Trophoblast cell (in vitro differentiated cells and primary cell): ENCODE measurements at regions not wholly inside any gene's neighbourhood (a gene's known extent, or its start where the extent isn't known, plus 50 kb on each side); places are given as distances from the start of the nearest gene placed in this dataset.

Experiments used
- DNase-seq, 2 donors: peaks; one replicate each; pipeline ENCODE4 v3.0.0-alpha.2; 2016
- H2AFZ ChIP-seq: 2 replicates; pipeline ENCODE4 v1.6.1; 2013; ENCODE audit warnings: low read length, moderate library complexity, mild to moderate bottlenecking; ENCODE audit not compliant: insufficient read depth, poor library complexity
- H2AK5ac ChIP-seq: 2 replicates; pipeline ENCODE4 v1.6.1; 2013; ENCODE audit warnings: mild to moderate bottlenecking, low read length
- H2BK120ac ChIP-seq: 2 replicates; pipeline ENCODE4 v1.6.1; 2013; ENCODE audit warnings: low read length, mild to moderate bottlenecking, moderate library complexity; ENCODE audit not compliant: insufficient read depth, poor library complexity
- H2BK12ac ChIP-seq: 2 replicates; pipeline ENCODE4 v1.6.1; 2013; ENCODE audit warnings: mild to moderate bottlenecking, low read length, moderate library complexity
- H2BK5ac ChIP-seq: 2 replicates; pipeline ENCODE4 v1.6.1; 2013; ENCODE audit warnings: low read length, low read depth, moderate library complexity, mild to moderate bottlenecking; ENCODE audit not compliant: poor library complexity
- H3K14ac ChIP-seq: 2 replicates; pipeline ENCODE4 v1.6.1; 2013; ENCODE audit warnings: mild to moderate bottlenecking, low read length
- H3K18ac ChIP-seq: 2 replicates; pipeline ENCODE4 v1.6.1; 2013; ENCODE audit warnings: mild to moderate bottlenecking, low read length
- H3K23ac ChIP-seq: 2 replicates; pipeline ENCODE4 v1.6.1; 2013; ENCODE audit warnings: low read length
- H3K27ac ChIP-seq: 2 replicates; pipeline ENCODE4 v1.5.1; 2013; ENCODE audit warnings: low read depth, mild to moderate bottlenecking, inconsistent platforms, low read length, moderate library complexity
- H3K27me3 ChIP-seq: 2 replicates; pipeline ENCODE4 v1.6.1; 2013; ENCODE audit warnings: inconsistent platforms, mild to moderate bottlenecking, low read length, moderate library complexity; ENCODE audit not compliant: insufficient read depth
- H3K36me3 ChIP-seq, 2 experiments: 1 replicate in 1 of 2; 2 replicates in 1 of 2; pipeline ENCODE4 v1.6.1; 2013; ENCODE audit warnings: low read length in 2 of 2, mild to moderate bottlenecking in 2 of 2, moderate library complexity in 1 of 2; ENCODE audit not compliant: insufficient read depth in 2 of 2, control insufficient read depth in 1 of 2
- H3K4ac ChIP-seq: 2 replicates; pipeline ENCODE4 v1.6.1; 2013; ENCODE audit warnings: low read depth, mild to moderate bottlenecking, low read length, moderate library complexity
- H3K4me1 ChIP-seq, 2 experiments: 1 replicate in 1 of 2; 2 replicates in 1 of 2; pipeline ENCODE4 v1.6.1; 2013; ENCODE audit warnings: low read length in 2 of 2, mild to moderate bottlenecking in 2 of 2, moderate library complexity in 1 of 2; ENCODE audit not compliant: insufficient read depth in 2 of 2, control insufficient read depth in 1 of 2
- H3K4me2 ChIP-seq: 2 replicates; pipeline ENCODE4 v1.6.1; 2013; ENCODE audit warnings: inconsistent platforms, mild to moderate bottlenecking, low read length, moderate library complexity
- H3K4me3 ChIP-seq: 2 replicates; pipeline ENCODE4 v1.5.1; 2013; ENCODE audit warnings: mild to moderate bottlenecking, low read depth, low read length, inconsistent platforms
- H3K79me1 ChIP-seq: one replicate; pipeline ENCODE4 v1.6.1; 2013; ENCODE audit warnings: low read length
- H3K79me2 ChIP-seq: 2 replicates; pipeline ENCODE4 v1.6.1; 2013; ENCODE audit warnings: low read length, mild to moderate bottlenecking; ENCODE audit not compliant: control insufficient read depth, insufficient read depth, poor library complexity
- H3K9ac ChIP-seq: 2 replicates; pipeline ENCODE4 v1.6.1; 2013; ENCODE audit warnings: mild to moderate bottlenecking, low read length
- H3K9me3 ChIP-seq: 2 replicates; pipeline ENCODE4 v1.6.1; 2013; ENCODE audit warnings: low read depth, mild to moderate bottlenecking, control low read depth, inconsistent platforms, low read length; ENCODE audit not compliant: insufficient read depth
- H4K12ac ChIP-seq: 2 replicates; pipeline ENCODE4 v1.6.1; 2013; ENCODE audit warnings: low read depth, mild to moderate bottlenecking, low read length, moderate library complexity
- H4K8ac ChIP-seq: 2 replicates; pipeline ENCODE4 v1.6.1; 2013; ENCODE audit warnings: low read depth, mild to moderate bottlenecking, low read length, moderate library complexity
- H4K91ac ChIP-seq: one replicate; pipeline ENCODE4 v1.6.1; 2013; ENCODE audit warnings: low read depth, mild to moderate bottlenecking, low read length, moderate library complexity
- WGBS: extraction: QIAGEN DNeasy Blood & Tissue Kit; methylation state at CpG from one replicate; pipeline ENCODE4 v1.1.7; 2013; ENCODE audit warnings: missing lambda C conversion rate; ENCODE audit not compliant: insufficient read length, insufficient coverage; ENCODE audit errors: extremely low coverage; 5-methylcytosine and 5-hydroxymethylcytosine counted together

DNA sequence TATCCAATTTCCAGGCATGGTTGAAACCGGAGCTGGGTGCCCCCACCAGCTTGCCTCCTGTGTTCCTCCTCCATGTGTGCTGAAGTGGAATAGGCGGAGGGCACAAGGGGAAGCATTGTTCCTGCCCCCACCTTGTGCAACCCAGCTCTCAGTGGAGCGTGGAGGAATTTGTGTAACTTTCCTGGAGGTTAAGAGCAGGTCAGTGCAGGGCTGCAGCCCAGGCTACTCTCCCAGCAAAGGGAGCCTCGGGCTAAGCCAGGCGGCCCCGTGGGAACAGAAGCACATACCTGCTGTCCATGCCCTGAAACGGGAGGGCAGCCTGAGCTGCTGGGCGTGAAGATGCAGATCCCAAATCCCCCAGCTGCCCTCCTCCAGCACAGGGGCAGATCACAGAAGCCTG is 158.8 kb upstream of the LHX1 start:
- no CpG with 5 or more reads among the region's 8 CpGs for WGBS
- H3K79me1 ChIP-seq, result no peaks in the 10 kb centered on the region
- H3K79me2 ChIP-seq, result no peaks in the 10 kb centered on the region
- no peak overlapping the region for H2AFZ ChIP-seq
- no peak overlapping the region for H3K23ac ChIP-seq
- H2BK12ac ChIP-seq, result no peak overlapping the region
- no peak overlapping the region for H3K27ac ChIP-seq
- H2BK120ac ChIP-seq, result no peak overlapping the region
- peaks cover 2% of the 10 kb centered on the region for H3K9me3 ChIP-seq
- no peak overlapping the region for H4K12ac ChIP-seq
- DNase-seq, result no peak
- H4K91ac ChIP-seq, result no peak overlapping the region
- H3K27me3 ChIP-seq, result no peaks in the 10 kb centered on the region
- H3K9ac ChIP-seq, result no peak overlapping the region
- H3K4me3 ChIP-seq, result no peak overlapping the region
- H4K8ac ChIP-seq, result no peak overlapping the region
- H3K4ac ChIP-seq, result no peak overlapping the region
- no peaks in the 10 kb centered on the region for H3K36me3 ChIP-seq
- no peak overlapping the region for H3K18ac ChIP-seq
- H3K4me2 ChIP-seq, result no peak overlapping the region
- H2BK5ac ChIP-seq, result no peak overlapping the region
- H3K4me1 ChIP-seq, result no peaks in the 10 kb centered on the region
- no peak overlapping the region for H2AK5ac ChIP-seq
- H3K14ac ChIP-seq, result no peak overlapping the region

DNA sequence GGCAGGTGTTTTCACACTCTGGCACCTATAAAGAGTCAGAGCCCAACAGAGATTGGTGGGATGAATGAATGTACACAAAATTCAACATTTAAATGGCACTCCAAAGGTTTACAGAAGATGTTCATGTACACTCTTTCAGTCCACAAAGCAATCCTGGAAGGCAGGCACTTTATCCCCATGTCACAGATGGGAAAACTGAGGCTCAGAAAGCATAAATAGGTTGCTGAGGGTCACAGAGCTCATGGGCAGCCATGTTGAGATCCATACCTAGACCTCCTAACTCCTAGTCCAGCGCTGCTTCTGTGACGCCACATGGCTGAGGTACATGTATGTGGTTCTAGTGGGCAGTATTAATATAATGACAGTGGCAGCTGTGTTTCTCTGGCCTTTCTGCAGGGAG is 157.7 kb upstream of the LHX1 start:
- peaks cover 2% of the 10 kb centered on the region for H3K9me3 ChIP-seq
- no peak overlapping the region for H3K9ac ChIP-seq
- no peak overlapping the region for H3K23ac ChIP-seq
- no peak overlapping the region for H2BK12ac ChIP-seq
- no peak overlapping the region for H2AFZ ChIP-seq
- H3K79me1 ChIP-seq, result no peaks in the 10 kb centered on the region
- no peak overlapping the region for H2BK120ac ChIP-seq
- H3K4ac ChIP-seq, result no peak overlapping the region
- H3K4me2 ChIP-seq, result no peak overlapping the region
- no peak overlapping the region for H3K14ac ChIP-seq
- H2BK5ac ChIP-seq, result no peak overlapping the region
- H2AK5ac ChIP-seq, result no peak overlapping the region
- no peaks in the 10 kb centered on the region for H3K27me3 ChIP-seq
- WGBS, result no CpG with 5 or more reads among the region's 2 CpGs
- H3K18ac ChIP-seq, result no peak overlapping the region
- H3K4me3 ChIP-seq, result no peak overlapping the region
- H3K36me3 ChIP-seq, result no peaks in the 10 kb centered on the region
- H3K27ac ChIP-seq, result no peak overlapping the region
- H3K4me1 ChIP-seq, result no peaks in the 10 kb centered on the region
- H4K12ac ChIP-seq, result no peak overlapping the region
- H4K8ac ChIP-seq, result no peak overlapping the region
- no peak overlapping the region for H4K91ac ChIP-seq
- DNase-seq, result no peak
- no peaks in the 10 kb centered on the region for H3K79me2 ChIP-seq

DNA sequence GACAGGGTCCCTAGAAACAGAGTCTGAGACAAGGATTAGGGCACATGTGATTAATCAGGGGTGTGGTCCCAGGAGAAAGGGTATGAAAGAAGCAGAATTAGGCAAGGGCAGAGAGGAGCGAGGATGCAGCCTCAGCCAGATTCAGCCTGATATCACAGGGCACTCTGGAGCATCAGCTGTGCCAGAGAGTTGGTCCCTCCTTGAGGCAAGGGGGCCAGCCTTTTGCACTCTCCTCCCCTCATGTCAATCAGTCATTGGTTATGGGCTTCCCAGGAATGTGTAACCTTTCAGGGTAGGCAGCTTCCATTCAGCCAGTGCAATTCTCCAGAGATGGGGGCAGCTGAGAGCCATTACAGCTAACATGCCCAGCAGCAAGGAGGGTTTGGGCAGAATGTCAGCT is 152.6 kb upstream of the LHX1 start:
- Histone ChIP-seq H4K8ac (no peak overlapping the region), H4K91ac (no peak overlapping the region), H3K27ac (no peak overlapping the region), H3K9ac (no peak overlapping the region), H3K4me2 (no peak overlapping the region), H3K4ac (no peak overlapping the region), H3K79me2 (no peaks in the 10 kb centered on the region), H3K27me3 (no peaks in the 10 kb centered on the region), H3K9me3 (peaks cover 2% of the 10 kb centered on the region), H3K4me3 (no peak overlapping the region), H2BK12ac (no peak overlapping the region), H2BK120ac (no peak overlapping the region), H3K4me1 (no peaks in the 10 kb centered on the region), H2AFZ (no peak overlapping the region), H3K14ac (no peak overlapping the region), H3K36me3 (no peaks in the 10 kb centered on the region), H2BK5ac (no peak overlapping the region), H3K79me1 (no peaks in the 10 kb centered on the region), H2AK5ac (no peak overlapping the region), H3K23ac (no peak overlapping the region), H3K18ac (no peak overlapping the region), H4K12ac (no peak overlapping the region)
- DNase-seq, result no peak
- no CpG with 5 or more reads among the region's 1 CpG for WGBS

DNA sequence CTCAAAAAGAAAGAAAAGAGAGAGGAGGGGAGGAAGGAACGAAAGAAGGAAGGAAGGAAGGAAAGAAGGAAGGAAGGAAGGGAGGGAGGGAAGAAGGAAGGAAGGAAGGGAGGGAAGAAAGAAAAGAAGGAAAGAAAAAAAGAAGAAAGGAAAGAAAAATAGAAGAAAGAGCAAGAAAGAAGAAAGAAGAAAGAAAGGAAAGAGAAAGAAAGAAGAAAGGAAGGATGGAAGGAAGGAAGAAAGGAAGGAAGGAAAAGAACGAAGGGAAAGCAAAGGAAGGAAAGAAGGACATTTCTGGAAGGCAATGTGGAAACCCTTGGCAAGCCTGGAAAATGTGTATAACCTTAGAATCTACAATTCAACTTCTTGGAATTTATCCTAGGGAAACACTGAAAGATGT is 150.4 kb upstream of the LHX1 start:
- no peak overlapping the region for H3K4me2 ChIP-seq
- H3K27me3 ChIP-seq, result no peaks in the 10 kb centered on the region
- H4K91ac ChIP-seq, result no peak overlapping the region
- no peak overlapping the region for H2BK5ac ChIP-seq
- no peaks in the 10 kb centered on the region for H3K79me2 ChIP-seq
- H4K8ac ChIP-seq, result no peak overlapping the region
- no peak overlapping the region for H2BK120ac ChIP-seq
- no peak overlapping the region for H4K12ac ChIP-seq
- no peak overlapping the region for H3K18ac ChIP-seq
- H3K23ac ChIP-seq, result no peak overlapping the region
- H3K4ac ChIP-seq, result no peak overlapping the region
- no peak overlapping the region for H2BK12ac ChIP-seq
- DNase-seq, result no peak
- no peak overlapping the region for H3K27ac ChIP-seq
- no CpG with 5 or more reads among the region's 2 CpGs for WGBS
- H3K9me3 ChIP-seq, result no peaks in the 10 kb centered on the region
- no peak overlapping the region for H3K9ac ChIP-seq
- no peaks in the 10 kb centered on the region for H3K79me1 ChIP-seq
- H3K4me3 ChIP-seq, result no peak overlapping the region
- no peak overlapping the region for H3K14ac ChIP-seq
- no peaks in the 10 kb centered on the region for H3K36me3 ChIP-seq
- no peaks in the 10 kb centered on the region for H3K4me1 ChIP-seq
- H2AK5ac ChIP-seq, result no peak overlapping the region
- no peak overlapping the region for H2AFZ ChIP-seq
